ENCODE measurements at regions not wholly inside any gene's neighbourhood (a gene's known extent, or its start where the extent isn't known, plus 50 kb on each side); places are given as distances from the start of the nearest gene placed in this dataset.

- Histone ChIP-seq H3K9me3 (ENCODE audit: insufficient read depth, low read length) (no peaks in the 10 kb centered on the region), H3F3A (ENCODE audit: insufficient read depth) (no peaks in the 10 kb centered on the region), H3K27ac (ENCODE audit: low read depth, low read length) (no peak overlapping the region), H3K9ac (ENCODE audit: low read length) (no peak overlapping the region), H3K79me2 (ENCODE audit: insufficient read depth, low read length) (no peaks in the 10 kb centered on the region), H3K4me2 (ENCODE audit: low read depth, low read length, poor library complexity, severe bottlenecking) (no peak overlapping the region), H3K36me3 (ENCODE audit: low read length) (no peaks in the 10 kb centered on the region), H2AFZ (ENCODE audit: low read depth, low read length, severe bottlenecking) (no peak overlapping the region), H4K20me1 (ENCODE audit: low read depth, low read length) (no peaks in the 10 kb centered on the region), H3K9me2 (replicated peaks; ENCODE audit: insufficient read depth, low read length) (no peaks in the 10 kb centered on the region), H3K4me3 (ENCODE audit: insufficient read depth, low read length, poor library complexity, severe bottlenecking) (no peak overlapping the region), H3K27me3 (ENCODE audit: low read length) (no peaks in the 10 kb centered on the region)
- no peak for TF ChIP-seq CTCF (IDR thresholded peaks at IDR 0.05; ENCODE audit: insufficient read depth, low read length, poor library complexity, severe bottlenecking)
- TF ChIP-seq EZH2phosphoT487 (conservative IDR thresholded peaks at IDR 0.05; ENCODE audit: low read length), result no peak
Measured at GRCh38 chr6:135774006-135774405, 77.5 kb upstream of the PDE7B start.

- Histone ChIP-seq H3K9me3 (ENCODE audit: insufficient read depth, low read length) (no peaks in the 10 kb centered on the region), H3K9ac (ENCODE audit: low read length) (no peak overlapping the region), H3K27me3 (ENCODE audit: low read length) (no peaks in the 10 kb centered on the region)
Measured at GRCh38 chr6:135779213-135779612, 72.3 kb upstream of the PDE7B start.

GRCh38 chr6:135780326-135780725 is 71.2 kb upstream of the PDE7B start:
- no peak overlapping the region for H3K4me3 ChIP-seq (ENCODE audit: insufficient read depth, low read length, poor library complexity, severe bottlenecking)
- TF ChIP-seq CTCF (IDR thresholded peaks at IDR 0.05; ENCODE audit: insufficient read depth, low read length, poor library complexity, severe bottlenecking) (no peak), EZH2phosphoT487 (conservative IDR thresholded peaks at IDR 0.05; ENCODE audit: low read length) (no peak)
- H3K9ac ChIP-seq (ENCODE audit: low read length), result no peak overlapping the region
- no peaks in the 10 kb centered on the region for H3K9me2 ChIP-seq (replicated peaks; ENCODE audit: insufficient read depth, low read length)
- H3F3A ChIP-seq (ENCODE audit: insufficient read depth), result no peaks in the 10 kb centered on the region
- no peak overlapping the region for H3K4me2 ChIP-seq (ENCODE audit: low read depth, low read length, poor library complexity, severe bottlenecking)
- no peak overlapping the region for H3K27ac ChIP-seq (ENCODE audit: low read depth, low read length)
- no peaks in the 10 kb centered on the region for H3K36me3 ChIP-seq (ENCODE audit: low read length)
- no peaks in the 10 kb centered on the region for H4K20me1 ChIP-seq (ENCODE audit: low read depth, low read length)
- no peak overlapping the region for H2AFZ ChIP-seq (ENCODE audit: low read depth, low read length, severe bottlenecking)
- H3K79me2 ChIP-seq (ENCODE audit: insufficient read depth, low read length), result no peaks in the 10 kb centered on the region
- H3K27me3 ChIP-seq (ENCODE audit: low read length), result no peaks in the 10 kb centered on the region
- H3K9me3 ChIP-seq (ENCODE audit: insufficient read depth, low read length), result no peaks in the 10 kb centered on the region

More at GRCh38 chr6:135779213-135779612, 72.3 kb upstream of the PDE7B start:
- H2AFZ ChIP-seq (ENCODE audit: low read depth, low read length, severe bottlenecking), result no peak overlapping the region
- no peaks in the 10 kb centered on the region for H3F3A ChIP-seq (ENCODE audit: insufficient read depth)
- no peak overlapping the region for H3K27ac ChIP-seq (ENCODE audit: low read depth, low read length)
- no peaks in the 10 kb centered on the region for H4K20me1 ChIP-seq (ENCODE audit: low read depth, low read length)
- H3K79me2 ChIP-seq (ENCODE audit: insufficient read depth, low read length), result no peaks in the 10 kb centered on the region
- no peak overlapping the region for H3K4me2 ChIP-seq (ENCODE audit: low read depth, low read length, poor library complexity, severe bottlenecking)
- H3K4me3 ChIP-seq (ENCODE audit: insufficient read depth, low read length, poor library complexity, severe bottlenecking), result no peak overlapping the region
- H3K9me2 ChIP-seq (replicated peaks; ENCODE audit: insufficient read depth, low read length), result no peaks in the 10 kb centered on the region
- TF ChIP-seq CTCF (IDR thresholded peaks at IDR 0.05; ENCODE audit: insufficient read depth, low read length, poor library complexity, severe bottlenecking) (no peak), EZH2phosphoT487 (conservative IDR thresholded peaks at IDR 0.05; ENCODE audit: low read length) (no peak)
- H3K36me3 ChIP-seq (ENCODE audit: low read length), result no peaks in the 10 kb centered on the region

Data from SU-DHL-6 (cell line).